ENCODE measurements at regions not wholly inside any gene's neighbourhood (a gene's known extent, or its start where the extent isn't known, plus 50 kb on each side); places are given as distances from the start of the nearest gene placed in this dataset.
A peak's percentile ranks its signal among the peaks of the same experiment; 100 is the strongest.

DNA sequence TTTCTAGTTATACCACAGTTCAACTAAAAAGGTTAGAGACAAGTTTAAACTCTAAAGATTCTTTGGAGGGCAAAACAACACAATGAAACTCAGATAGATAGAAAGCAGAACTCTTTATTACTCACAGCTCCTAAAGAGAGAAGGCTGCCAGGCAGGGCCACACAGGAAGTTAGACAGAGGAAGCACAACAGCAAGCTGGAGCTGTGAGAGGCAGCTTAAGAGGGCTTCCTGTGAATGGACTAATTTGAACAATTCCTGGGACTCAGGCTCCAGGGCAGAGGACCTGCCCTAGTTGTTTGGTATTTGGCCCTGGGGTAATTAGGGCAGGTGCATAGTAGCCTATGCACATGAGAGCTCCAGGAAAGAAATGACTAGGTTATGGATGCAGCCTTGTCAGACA is 803.6 kb downstream of the DIAPH3 start:
- Mint-ChIP-seq H3K4me1 (peaks cover 13% of the 10 kb centered on the region; the same call in 2 of the 3 replicates), H3K9me3 (no peaks in the 10 kb centered on the region), H3K27me3 (ENCODE audit: insufficient read depth, low read depth, poor library complexity) (peaks cover 1% of the 10 kb centered on the region), H3K36me3 (ENCODE audit: low read depth) (no peaks in the 10 kb centered on the region), H3K4me3 (no peak overlapping the region), H3K27ac (no peak overlapping the region)
- Histone ChIP-seq H3K27me3 (ENCODE audit: insufficient read depth) (no peaks in the 10 kb centered on the region), H3F3A (replicated peaks; ENCODE audit: low read depth) (no peaks in the 10 kb centered on the region), H2AFZ (no peak overlapping the region), H3K79me2 (replicated peaks; ENCODE audit: insufficient read depth) (no peaks in the 10 kb centered on the region), H3K36me3 (ENCODE audit: insufficient read depth) (no peaks in the 10 kb centered on the region), H4K20me1 (replicated peaks; ENCODE audit: insufficient read depth) (no peaks in the 10 kb centered on the region), H3K27ac (ENCODE audit: low read depth) (no peak overlapping the region), H3K4me1 (ENCODE audit: insufficient read depth) (no peaks in the 10 kb centered on the region), H3K4me3 (no peak overlapping the region), H3K4me2 (no peak overlapping the region), H3K9me2 (ENCODE audit: insufficient read depth) (peaks cover 1% of the 10 kb centered on the region; the same call in 1 of the 2 replicates)
- peak; percentile 13 for DNase-seq (ENCODE audit: low spot score)
- ATAC-seq: no peak
- TF ChIP-seq, protein P1, sequence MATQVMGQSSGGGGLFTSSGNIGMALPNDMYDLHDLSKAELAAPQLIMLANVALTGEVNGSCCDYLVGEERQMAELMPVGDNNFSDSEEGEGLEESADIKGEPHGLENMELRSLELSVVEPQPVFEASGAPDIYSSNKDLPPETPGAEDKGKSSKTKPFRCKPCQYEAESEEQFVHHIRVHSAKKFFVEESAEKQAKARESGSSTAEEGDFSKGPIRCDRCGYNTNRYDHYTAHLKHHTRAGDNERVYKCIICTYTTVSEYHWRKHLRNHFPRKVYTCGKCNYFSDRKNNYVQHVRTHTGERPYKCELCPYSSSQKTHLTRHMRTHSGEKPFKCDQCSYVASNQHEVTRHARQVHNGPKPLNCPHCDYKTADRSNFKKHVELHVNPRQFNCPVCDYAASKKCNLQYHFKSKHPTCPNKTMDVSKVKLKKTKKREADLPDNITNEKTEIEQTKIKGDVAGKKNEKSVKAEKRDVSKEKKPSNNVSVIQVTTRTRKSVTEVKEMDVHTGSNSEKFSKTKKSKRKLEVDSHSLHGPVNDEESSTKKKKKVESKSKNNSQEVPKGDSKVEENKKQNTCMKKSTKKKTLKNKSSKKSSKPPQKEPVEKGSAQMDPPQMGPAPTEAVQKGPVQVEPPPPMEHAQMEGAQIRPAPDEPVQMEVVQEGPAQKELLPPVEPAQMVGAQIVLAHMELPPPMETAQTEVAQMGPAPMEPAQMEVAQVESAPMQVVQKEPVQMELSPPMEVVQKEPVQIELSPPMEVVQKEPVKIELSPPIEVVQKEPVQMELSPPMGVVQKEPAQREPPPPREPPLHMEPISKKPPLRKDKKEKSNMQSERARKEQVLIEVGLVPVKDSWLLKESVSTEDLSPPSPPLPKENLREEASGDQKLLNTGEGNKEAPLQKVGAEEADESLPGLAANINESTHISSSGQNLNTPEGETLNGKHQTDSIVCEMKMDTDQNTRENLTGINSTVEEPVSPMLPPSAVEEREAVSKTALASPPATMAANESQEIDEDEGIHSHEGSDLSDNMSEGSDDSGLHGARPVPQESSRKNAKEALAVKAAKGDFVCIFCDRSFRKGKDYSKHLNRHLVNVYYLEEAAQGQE (IDR thresholded peaks at IDR 0.05; ENCODE audit: unreplicated experiment): no peak
- TF ChIP-seq NANOG (IDR thresholded peaks at IDR 0.05; ENCODE audit: borderline replicate concordance): no peak
- no peak for TF ChIP-seq CREB1 (CRISPR knock-in tag; IDR thresholded peaks at IDR 0.05; ENCODE audit: low read depth)
- TF ChIP-seq EZH2phosphoT487 (IDR thresholded peaks at IDR 0.05; ENCODE audit: unreplicated experiment): no peak
- no peak for TF ChIP-seq JUNB (IDR thresholded peaks at IDR 0.05; ENCODE audit: unreplicated experiment)
- TF ChIP-seq, protein P2, sequence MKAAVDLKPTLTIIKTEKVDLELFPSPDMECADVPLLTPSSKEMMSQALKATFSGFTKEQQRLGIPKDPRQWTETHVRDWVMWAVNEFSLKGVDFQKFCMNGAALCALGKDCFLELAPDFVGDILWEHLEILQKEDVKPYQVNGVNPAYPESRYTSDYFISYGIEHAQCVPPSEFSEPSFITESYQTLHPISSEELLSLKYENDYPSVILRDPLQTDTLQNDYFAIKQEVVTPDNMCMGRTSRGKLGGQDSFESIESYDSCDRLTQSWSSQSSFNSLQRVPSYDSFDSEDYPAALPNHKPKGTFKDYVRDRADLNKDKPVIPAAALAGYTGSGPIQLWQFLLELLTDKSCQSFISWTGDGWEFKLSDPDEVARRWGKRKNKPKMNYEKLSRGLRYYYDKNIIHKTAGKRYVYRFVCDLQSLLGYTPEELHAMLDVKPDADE (IDR thresholded peaks at IDR 0.05): no peak
- no peak for TF ChIP-seq ZNF331 (CRISPR knock-in tag; IDR thresholded peaks at IDR 0.05; ENCODE audit: low read depth)
- no peak for TF ChIP-seq POLR2AphosphoS5 (IDR thresholded peaks at IDR 0.05; ENCODE audit: low read depth)

DNA sequence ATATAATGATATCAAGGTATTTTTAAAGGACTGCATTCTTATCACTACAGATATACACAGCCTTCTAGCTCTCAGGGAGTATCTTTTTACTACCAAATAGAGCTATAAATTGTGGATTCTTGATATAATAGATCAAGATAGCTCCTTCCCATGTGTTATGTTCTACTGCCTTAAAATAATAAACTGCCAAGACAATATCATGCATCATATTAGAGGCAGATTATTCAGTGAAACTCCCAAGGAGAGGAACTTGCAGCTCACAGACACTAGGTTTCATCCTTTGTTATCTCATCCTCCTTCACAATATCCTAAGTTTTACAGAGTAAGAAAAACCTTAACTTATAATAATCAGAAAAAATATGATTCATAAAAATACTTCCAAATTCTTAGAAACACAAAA is 802.8 kb downstream of the DIAPH3 start:
- Histone ChIP-seq H3K27ac (ENCODE audit: low read depth) (no peak overlapping the region), H3K4me3 (no peak overlapping the region), H2AFZ (no peak overlapping the region), H3K27me3 (ENCODE audit: insufficient read depth) (no peaks in the 10 kb centered on the region), H3F3A (replicated peaks; ENCODE audit: low read depth) (no peaks in the 10 kb centered on the region), H4K20me1 (replicated peaks; ENCODE audit: insufficient read depth) (no peaks in the 10 kb centered on the region), H3K4me2 (no peak overlapping the region), H3K9me2 (ENCODE audit: insufficient read depth) (no peaks in the 10 kb centered on the region), H3K36me3 (ENCODE audit: insufficient read depth) (no peaks in the 10 kb centered on the region), H3K4me1 (ENCODE audit: insufficient read depth) (no peaks in the 10 kb centered on the region), H3K79me2 (replicated peaks; ENCODE audit: insufficient read depth) (no peaks in the 10 kb centered on the region)
- H3K27me3 Mint-ChIP-seq (ENCODE audit: insufficient read depth, low read depth, poor library complexity): peaks cover 1% of the 10 kb centered on the region
- H3K36me3 Mint-ChIP-seq (ENCODE audit: low read depth): no peaks in the 10 kb centered on the region
- H3K9me3 Mint-ChIP-seq: no peaks in the 10 kb centered on the region
- no peak for ATAC-seq
- H3K4me3 Mint-ChIP-seq: no peak overlapping the region
- DNase-seq (ENCODE audit: low spot score): no peak
- no peak overlapping the region for H3K27ac Mint-ChIP-seq
- H3K4me1 Mint-ChIP-seq: peaks cover 8% of the 10 kb centered on the region; the same call in 2 of the 3 replicates
- TF ChIP-seq EZH2 (IDR thresholded peaks at IDR 0.05; ENCODE audit: low read depth, unreplicated experiment) (no peak), ZNF114 (CRISPR knock-in tag; IDR thresholded peaks at IDR 0.05) (no peak), ZNF331 (CRISPR knock-in tag; IDR thresholded peaks at IDR 0.05; ENCODE audit: low read depth) (no peak), CTCF (conservative IDR thresholded peaks at IDR 0.05; ENCODE audit: low read depth in 2 of 2) (no peak)

Data from GM23338 (cell line).